Upper lobe of left lung (tissue), 4 donors: ENCODE measurements at regions not wholly inside any gene's neighbourhood (a gene's known extent, or its start where the extent isn't known, plus 50 kb on each side); places are given as distances from the start of the nearest gene placed in this dataset.
"Not testable (repeated sequence)": the region's sequence is repeated elsewhere in the genome, so short reads cannot be mapped to it uniquely, and the experiment has no call there.

Experiments used
- EP300 ChIP-seq, 4 donors: sonication (generic); formaldehyde crosslinking; IDR thresholded peaks; one replicate each; pipeline ENCODE4 v1.5.1; 2017; ENCODE audit warnings: antibody characterized with exemption in 4 of 4, control low read depth in 2 of 4
- POLR2A ChIP-seq, 4 donors: fragments of 450-650 bp; IDR thresholded peaks; one replicate each; pipeline ENCODE4 v1.5.1; 2016 to 2017; ENCODE audit warnings: antibody characterized with exemption in 4 of 4, mild to moderate bottlenecking in 2 of 4
- POLR2AphosphoS5 ChIP-seq, 2 donors: sonication (generic); formaldehyde crosslinking; IDR thresholded peaks; one replicate each; pipeline ENCODE4 v1.5.1; 2017; ENCODE audit warnings: antibody characterized with exemption in 2 of 2
- TF ChIP-seq, protein P1 (sequence below), 6 experiments: fragments of 450-650 bp in 4 of 6; fragments of 200-600 bp in 2 of 6; sonication (generic) in 2 of 6; IDR thresholded peaks; one replicate each; pipeline ENCODE4 v1.5.1; 2016 to 2019; ENCODE audit warnings: antibody characterized with exemption in 6 of 6

- TF ChIP-seq POLR2AphosphoS5, EP300, POLR2A (IDR thresholded peaks at IDR 0.05): not testable (repeated sequence)
- TF ChIP-seq, protein P1, sequence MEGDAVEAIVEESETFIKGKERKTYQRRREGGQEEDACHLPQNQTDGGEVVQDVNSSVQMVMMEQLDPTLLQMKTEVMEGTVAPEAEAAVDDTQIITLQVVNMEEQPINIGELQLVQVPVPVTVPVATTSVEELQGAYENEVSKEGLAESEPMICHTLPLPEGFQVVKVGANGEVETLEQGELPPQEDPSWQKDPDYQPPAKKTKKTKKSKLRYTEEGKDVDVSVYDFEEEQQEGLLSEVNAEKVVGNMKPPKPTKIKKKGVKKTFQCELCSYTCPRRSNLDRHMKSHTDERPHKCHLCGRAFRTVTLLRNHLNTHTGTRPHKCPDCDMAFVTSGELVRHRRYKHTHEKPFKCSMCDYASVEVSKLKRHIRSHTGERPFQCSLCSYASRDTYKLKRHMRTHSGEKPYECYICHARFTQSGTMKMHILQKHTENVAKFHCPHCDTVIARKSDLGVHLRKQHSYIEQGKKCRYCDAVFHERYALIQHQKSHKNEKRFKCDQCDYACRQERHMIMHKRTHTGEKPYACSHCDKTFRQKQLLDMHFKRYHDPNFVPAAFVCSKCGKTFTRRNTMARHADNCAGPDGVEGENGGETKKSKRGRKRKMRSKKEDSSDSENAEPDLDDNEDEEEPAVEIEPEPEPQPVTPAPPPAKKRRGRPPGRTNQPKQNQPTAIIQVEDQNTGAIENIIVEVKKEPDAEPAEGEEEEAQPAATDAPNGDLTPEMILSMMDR (IDR thresholded peaks at IDR 0.05): not testable (repeated sequence)
These were observed 137.4 kb downstream of the DACT1 start for GRCh38 chr14:58775130-58775529.
